NB4 (cell line): ENCODE measurements at regions not wholly inside any gene's neighbourhood (a gene's known extent, or its start where the extent isn't known, plus 50 kb on each side); places are given as distances from the start of the nearest gene placed in this dataset.

Source experiments
- MYC ChIP-seq: IDR thresholded peaks from 2 replicates; pipeline ENCODE4 v1.6.1; 2011; ENCODE audit warnings: low read depth, low read length
- POLR2A ChIP-seq: IDR thresholded peaks from 2 replicates; pipeline ENCODE4 v1.6.1; 2011; ENCODE audit warnings: mild to moderate bottlenecking; ENCODE audit not compliant: insufficient read length; ENCODE audit errors: extremely low read depth
- TF ChIP-seq, protein P1 (sequence below): IDR thresholded peaks from one replicate; pipeline ENCODE4 v1.5.1; 2012; ENCODE audit warnings: low read depth, low read length

GRCh38 chr20:62575976-62576722, 66.2 kb upstream of the SLCO4A1 start:
- TF ChIP-seq, protein P1, sequence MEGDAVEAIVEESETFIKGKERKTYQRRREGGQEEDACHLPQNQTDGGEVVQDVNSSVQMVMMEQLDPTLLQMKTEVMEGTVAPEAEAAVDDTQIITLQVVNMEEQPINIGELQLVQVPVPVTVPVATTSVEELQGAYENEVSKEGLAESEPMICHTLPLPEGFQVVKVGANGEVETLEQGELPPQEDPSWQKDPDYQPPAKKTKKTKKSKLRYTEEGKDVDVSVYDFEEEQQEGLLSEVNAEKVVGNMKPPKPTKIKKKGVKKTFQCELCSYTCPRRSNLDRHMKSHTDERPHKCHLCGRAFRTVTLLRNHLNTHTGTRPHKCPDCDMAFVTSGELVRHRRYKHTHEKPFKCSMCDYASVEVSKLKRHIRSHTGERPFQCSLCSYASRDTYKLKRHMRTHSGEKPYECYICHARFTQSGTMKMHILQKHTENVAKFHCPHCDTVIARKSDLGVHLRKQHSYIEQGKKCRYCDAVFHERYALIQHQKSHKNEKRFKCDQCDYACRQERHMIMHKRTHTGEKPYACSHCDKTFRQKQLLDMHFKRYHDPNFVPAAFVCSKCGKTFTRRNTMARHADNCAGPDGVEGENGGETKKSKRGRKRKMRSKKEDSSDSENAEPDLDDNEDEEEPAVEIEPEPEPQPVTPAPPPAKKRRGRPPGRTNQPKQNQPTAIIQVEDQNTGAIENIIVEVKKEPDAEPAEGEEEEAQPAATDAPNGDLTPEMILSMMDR: no peak
- no peak for TF ChIP-seq POLR2A
- TF ChIP-seq MYC: no peak
